ENCODE measurements at regions not wholly inside any gene's neighbourhood (a gene's known extent, or its start where the extent isn't known, plus 50 kb on each side); places are given as distances from the start of the nearest gene placed in this dataset.

DNA sequence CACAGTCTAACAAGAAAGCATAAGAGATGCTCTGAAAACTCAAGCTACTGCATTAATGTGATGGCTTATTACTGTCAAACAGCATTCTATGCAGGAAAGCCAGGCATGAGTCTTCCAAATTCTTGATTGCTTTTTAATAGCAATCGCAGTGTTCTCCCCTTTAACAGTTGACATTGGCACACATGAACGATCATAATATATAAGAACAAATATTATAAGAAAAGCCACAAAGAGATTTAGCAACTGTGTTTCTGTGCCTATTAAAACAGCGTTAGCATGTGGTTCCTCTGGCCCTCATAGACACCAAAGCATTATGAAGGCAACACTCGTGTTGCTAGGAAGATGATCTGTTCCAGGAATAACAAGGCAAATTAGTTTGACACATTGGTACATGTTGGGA, 245.0 kb downstream of the ACKR3 start:
- TF ChIP-seq, protein P1, sequence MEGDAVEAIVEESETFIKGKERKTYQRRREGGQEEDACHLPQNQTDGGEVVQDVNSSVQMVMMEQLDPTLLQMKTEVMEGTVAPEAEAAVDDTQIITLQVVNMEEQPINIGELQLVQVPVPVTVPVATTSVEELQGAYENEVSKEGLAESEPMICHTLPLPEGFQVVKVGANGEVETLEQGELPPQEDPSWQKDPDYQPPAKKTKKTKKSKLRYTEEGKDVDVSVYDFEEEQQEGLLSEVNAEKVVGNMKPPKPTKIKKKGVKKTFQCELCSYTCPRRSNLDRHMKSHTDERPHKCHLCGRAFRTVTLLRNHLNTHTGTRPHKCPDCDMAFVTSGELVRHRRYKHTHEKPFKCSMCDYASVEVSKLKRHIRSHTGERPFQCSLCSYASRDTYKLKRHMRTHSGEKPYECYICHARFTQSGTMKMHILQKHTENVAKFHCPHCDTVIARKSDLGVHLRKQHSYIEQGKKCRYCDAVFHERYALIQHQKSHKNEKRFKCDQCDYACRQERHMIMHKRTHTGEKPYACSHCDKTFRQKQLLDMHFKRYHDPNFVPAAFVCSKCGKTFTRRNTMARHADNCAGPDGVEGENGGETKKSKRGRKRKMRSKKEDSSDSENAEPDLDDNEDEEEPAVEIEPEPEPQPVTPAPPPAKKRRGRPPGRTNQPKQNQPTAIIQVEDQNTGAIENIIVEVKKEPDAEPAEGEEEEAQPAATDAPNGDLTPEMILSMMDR (IDR thresholded peaks at IDR 0.05) = no peak
- TF ChIP-seq POLR2A (IDR thresholded peaks at IDR 0.05) (no peak), POLR2AphosphoS5 (IDR thresholded peaks at IDR 0.05) (no peak)
